ENCODE measurements at regions not wholly inside any gene's neighbourhood (a gene's known extent, or its start where the extent isn't known, plus 50 kb on each side); places are given as distances from the start of the nearest gene placed in this dataset.

- TF ChIP-seq CTCF (IDR thresholded peaks at IDR 0.05), result no peak
- H3K4me3 ChIP-seq, result no peak overlapping the region
- H3K27ac ChIP-seq, result no peak overlapping the region
- no peaks in the 10 kb centered on the region for H3K27me3 ChIP-seq (ENCODE audit: insufficient read depth in 3 of 3, low read length in 2 of 3)
- H3K9me3 ChIP-seq, result no peaks in the 10 kb centered on the region
- no peak for DNase-seq
- H3K4me1 ChIP-seq, result no peaks in the 10 kb centered on the region
- 71 to 80% (median 78%) methylated on average over 12 of the region's 12 CpGs for WGBS, 3 donors
- intact Hi-C loops (cut with DNase I), result no loop called here
- ATAC-seq, result no peak
- no peaks in the 10 kb centered on the region for H3K36me3 ChIP-seq (ENCODE audit: insufficient read depth in 1 of 2, low read depth in 1 of 2)
Observed at GRCh38 chr12:34204830-34205285, 182.6 kb downstream of the ALG10 start.

- no peak for ATAC-seq
- no peak for TF ChIP-seq CTCF (IDR thresholded peaks at IDR 0.05)
- WGBS, 3 donors, result 90 to 92% (median 92%) methylated on average over 22 to 24 of the region's 24 CpGs
Observed at GRCh38 chr12:34205401-34205800, 183.1 kb downstream of the ALG10 start.

GRCh38 chr12:34206061-34206785, 183.9 kb downstream of the ALG10 start:
- no peak for DNase-seq
- no peaks in the 10 kb centered on the region for H3K9me3 ChIP-seq

More at GRCh38 chr12:34205401-34205800, 183.1 kb downstream of the ALG10 start:
- H3K27ac ChIP-seq, result no peak overlapping the region
- H3K9me3 ChIP-seq, result no peaks in the 10 kb centered on the region
- intact Hi-C loops (cut with DNase I), result no loop called here
- no peak overlapping the region for H3K4me3 ChIP-seq
- H3K4me1 ChIP-seq, result no peaks in the 10 kb centered on the region
- no peaks in the 10 kb centered on the region for H3K36me3 ChIP-seq (ENCODE audit: insufficient read depth in 1 of 2, low read depth in 1 of 2)
- no peaks in the 10 kb centered on the region for H3K27me3 ChIP-seq (ENCODE audit: insufficient read depth in 3 of 3, low read length in 2 of 3)
- DNase-seq, result no peak

DNA sequence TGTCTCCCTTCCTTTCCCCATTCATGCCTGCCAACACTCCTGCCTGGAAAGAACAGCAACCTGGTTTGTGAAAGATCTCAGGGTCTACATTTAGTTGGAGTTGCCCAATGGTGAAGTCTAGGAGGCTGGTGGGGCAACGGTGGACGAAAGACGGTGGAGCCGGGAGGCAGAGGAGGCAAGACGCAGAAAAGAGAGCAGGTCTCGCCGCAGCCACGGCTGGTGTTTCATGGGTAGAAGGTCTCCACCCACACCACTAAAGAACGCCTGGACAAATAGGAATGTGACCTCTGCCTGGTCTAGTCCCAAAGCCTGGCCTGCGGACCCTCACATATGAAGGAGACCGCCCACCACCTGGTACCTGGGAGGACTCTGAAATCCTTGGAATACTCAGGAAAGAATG, 185.6 kb downstream of the ALG10 start:
- ATAC-seq (no peak), DNase-seq (no peak)
- Histone ChIP-seq H3K4me3 (no peak overlapping the region), H3K9me3 (no peaks in the 10 kb centered on the region), H3K27ac (no peak overlapping the region), H3K4me1 (no peaks in the 10 kb centered on the region), H3K27me3 (ENCODE audit: insufficient read depth in 3 of 3, low read length in 2 of 3) (peaks cover 0 to 1% (median 0%) of the 10 kb centered on the region in 3 donors), H3K36me3 (ENCODE audit: insufficient read depth in 1 of 2, low read depth in 1 of 2) (no peaks in the 10 kb centered on the region)
- intact Hi-C loops (cut with DNase I), result no loop called here
- WGBS, 3 donors, result 91 to 94% (median 92%) methylated on average over 11 of the region's 11 CpGs
- no peak for TF ChIP-seq CTCF (IDR thresholded peaks at IDR 0.05)

More at GRCh38 chr12:34206061-34206785, 183.9 kb downstream of the ALG10 start:
- ATAC-seq, result no peak
- H3K27me3 ChIP-seq (ENCODE audit: insufficient read depth in 3 of 3, low read length in 2 of 3), result no peaks in the 10 kb centered on the region
- no peaks in the 10 kb centered on the region for H3K4me1 ChIP-seq
- no peak overlapping the region for H3K4me3 ChIP-seq
- WGBS, 3 donors, result 69 to 72% (median 70%) methylated on average over 18 of the region's 18 CpGs
- no peak for TF ChIP-seq CTCF (IDR thresholded peaks at IDR 0.05)
- no peak overlapping the region for H3K27ac ChIP-seq
- intact Hi-C loops (cut with DNase I), result no loop called here
- no peaks in the 10 kb centered on the region for H3K36me3 ChIP-seq (ENCODE audit: insufficient read depth in 1 of 2, low read depth in 1 of 2)

Data from psoas muscle (tissue), 7 donors.